Stomach (tissue), 4 donors: ENCODE measurements at regions not wholly inside any gene's neighbourhood (a gene's known extent, or its start where the extent isn't known, plus 50 kb on each side); places are given as distances from the start of the nearest gene placed in this dataset.

Experiments used
- CTCF ChIP-seq, 7 experiments: fragments of 450-650 bp in 4 of 7; fragments of 200-600 bp in 3 of 7; sonication (generic) in 3 of 7; IDR thresholded peaks; one replicate each; pipeline ENCODE4 v1.5.1; 2016 to 2019; ENCODE audit warnings: antibody characterized with exemption in 7 of 7, control low read depth in 2 of 7, mild to moderate bottlenecking in 1 of 7
- POLR2AphosphoS5 ChIP-seq, 3 donors: sonication (generic); formaldehyde crosslinking; IDR thresholded peaks; one replicate each; pipeline ENCODE4 v1.6.1; 2016; ENCODE audit warnings: antibody characterized with exemption in 3 of 3

- no peak for TF ChIP-seq POLR2AphosphoS5 (IDR thresholded peaks at IDR 0.05)
- no peak for TF ChIP-seq CTCF (IDR thresholded peaks at IDR 0.05)
These were observed 803.6 kb downstream of the DIAPH3 start for GRCh38 chr13:59360108-59360507.
